HFFc6 (cell line): ENCODE measurements at regions not wholly inside any gene's neighbourhood (a gene's known extent, or its start where the extent isn't known, plus 50 kb on each side); places are given as distances from the start of the nearest gene placed in this dataset.

Experiments
- DNase-seq: peaks from one replicate; pipeline ENCODE4 v3.0.0-alpha.2; 2018
- H3K27ac Mint-ChIP-seq: 2 replicates; pipeline ENCODE4 v1.8.0; 2020; ENCODE audit warnings: mild to moderate bottlenecking, mixed read lengths
- H3K27me3 Mint-ChIP-seq: 2 replicates; pipeline ENCODE4 v1.8.0; 2021; ENCODE audit warnings: mild to moderate bottlenecking, moderate library complexity, mixed read lengths; ENCODE audit not compliant: insufficient read depth
- H3K36me3 Mint-ChIP-seq: 2 replicates; pipeline ENCODE4 v1.8.0; 2021; ENCODE audit warnings: low read depth, mixed read lengths
- H3K4me1 Mint-ChIP-seq: 2 replicates; pipeline ENCODE4 v1.8.0; 2020; ENCODE audit warnings: low read depth, mixed read lengths
- H3K4me3 Mint-ChIP-seq: 2 replicates; pipeline ENCODE4 v1.8.0; 2020; ENCODE audit warnings: mild to moderate bottlenecking, moderate library complexity, mixed read lengths
- H3K9me3 Mint-ChIP-seq: 2 replicates; pipeline ENCODE4 v1.8.0; 2020; ENCODE audit warnings: mild to moderate bottlenecking, mixed read lengths
- TF ChIP-seq, protein P1 (sequence below): fragments of 200-600 bp; sonication (generic); IDR thresholded peaks from 2 replicates; pipeline ENCODE4 v1.5.0; 2021; ENCODE audit warnings: antibody characterized with exemption, mild to moderate bottlenecking

- no peak for DNase-seq
- Mint-ChIP-seq H3K27me3 (peaks cover 9% of the 10 kb centered on the region), H3K36me3 (no peaks in the 10 kb centered on the region), H3K4me3 (no peak overlapping the region), H3K4me1 (no peaks in the 10 kb centered on the region), H3K9me3 (peaks cover 5% of the 10 kb centered on the region; the same call in 1 of the 2 replicates), H3K27ac (no peak overlapping the region)
- TF ChIP-seq, protein P1, sequence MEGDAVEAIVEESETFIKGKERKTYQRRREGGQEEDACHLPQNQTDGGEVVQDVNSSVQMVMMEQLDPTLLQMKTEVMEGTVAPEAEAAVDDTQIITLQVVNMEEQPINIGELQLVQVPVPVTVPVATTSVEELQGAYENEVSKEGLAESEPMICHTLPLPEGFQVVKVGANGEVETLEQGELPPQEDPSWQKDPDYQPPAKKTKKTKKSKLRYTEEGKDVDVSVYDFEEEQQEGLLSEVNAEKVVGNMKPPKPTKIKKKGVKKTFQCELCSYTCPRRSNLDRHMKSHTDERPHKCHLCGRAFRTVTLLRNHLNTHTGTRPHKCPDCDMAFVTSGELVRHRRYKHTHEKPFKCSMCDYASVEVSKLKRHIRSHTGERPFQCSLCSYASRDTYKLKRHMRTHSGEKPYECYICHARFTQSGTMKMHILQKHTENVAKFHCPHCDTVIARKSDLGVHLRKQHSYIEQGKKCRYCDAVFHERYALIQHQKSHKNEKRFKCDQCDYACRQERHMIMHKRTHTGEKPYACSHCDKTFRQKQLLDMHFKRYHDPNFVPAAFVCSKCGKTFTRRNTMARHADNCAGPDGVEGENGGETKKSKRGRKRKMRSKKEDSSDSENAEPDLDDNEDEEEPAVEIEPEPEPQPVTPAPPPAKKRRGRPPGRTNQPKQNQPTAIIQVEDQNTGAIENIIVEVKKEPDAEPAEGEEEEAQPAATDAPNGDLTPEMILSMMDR: no peak
These were observed 133.3 kb downstream of the RAMP3 start for GRCh38 chr7:45290880-45291279.

- Mint-ChIP-seq H3K27ac (no peak overlapping the region), H3K36me3 (no peaks in the 10 kb centered on the region), H3K4me3 (no peak overlapping the region), H3K27me3 (peaks cover 14% of the 10 kb centered on the region), H3K4me1 (no peaks in the 10 kb centered on the region), H3K9me3 (peaks cover 5% of the 10 kb centered on the region; the same call in 1 of the 2 replicates)
- TF ChIP-seq, protein P1: no peak
- no peak for DNase-seq
These were observed 134.9 kb downstream of the RAMP3 start for GRCh38 chr7:45292481-45292880.

DNA sequence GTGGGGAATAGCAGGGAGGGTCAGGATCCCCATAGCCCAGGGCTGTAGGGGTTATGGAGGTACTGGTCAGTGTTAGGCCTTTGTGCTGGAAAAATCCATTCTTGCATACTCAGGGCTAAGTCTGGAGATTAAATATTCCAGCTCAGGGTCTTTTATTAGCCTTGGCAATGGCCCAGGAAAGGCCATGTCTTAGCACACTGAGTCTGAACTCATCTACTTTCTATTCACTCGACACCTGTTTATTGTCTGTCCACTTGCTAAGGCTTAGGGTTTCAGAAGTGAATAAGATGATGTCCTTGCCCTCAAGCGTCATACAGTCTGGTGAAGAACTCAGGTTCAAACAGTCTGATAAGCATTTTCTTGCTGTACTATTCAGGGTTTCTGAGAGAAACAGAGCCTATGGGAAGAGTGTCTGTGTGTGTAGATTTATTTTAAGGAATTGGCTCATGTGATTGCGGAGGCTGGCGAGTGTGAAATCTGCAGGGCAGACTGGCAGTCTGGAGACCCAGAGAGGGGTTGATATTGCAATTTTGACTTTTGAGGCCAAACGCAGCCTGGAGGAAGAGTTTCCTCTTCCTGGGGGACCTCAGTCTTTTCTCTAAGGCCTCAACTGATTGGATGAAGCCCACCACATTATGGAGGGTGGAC is 135.8 kb downstream of the RAMP3 start:
- Mint-ChIP-seq H3K4me1 (no peaks in the 10 kb centered on the region), H3K9me3 (peaks cover 2% of the 10 kb centered on the region; the same call in 1 of the 2 replicates), H3K36me3 (no peaks in the 10 kb centered on the region), H3K27ac (no peak overlapping the region), H3K27me3 (peaks cover 14% of the 10 kb centered on the region), H3K4me3 (no peak overlapping the region)
- no peak for DNase-seq
- TF ChIP-seq, protein P1: no peak

GRCh38 chr7:45294559-45294958 is 137.0 kb downstream of the RAMP3 start:
- Mint-ChIP-seq H3K36me3 (no peaks in the 10 kb centered on the region), H3K27ac (no peak overlapping the region), H3K4me3 (no peak overlapping the region), H3K27me3 (peaks cover 17% of the 10 kb centered on the region), H3K9me3 (no peaks in the 10 kb centered on the region), H3K4me1 (no peaks in the 10 kb centered on the region)
- DNase-seq: no peak
- TF ChIP-seq, protein P1: no peak

GRCh38 chr7:45295222-45295621 is 137.6 kb downstream of the RAMP3 start:
- TF ChIP-seq, protein P1: no peak
- no peak for DNase-seq
- Mint-ChIP-seq H3K4me3 (no peak overlapping the region), H3K27ac (no peak overlapping the region), H3K9me3 (no peaks in the 10 kb centered on the region), H3K36me3 (no peaks in the 10 kb centered on the region), H3K27me3 (peaks cover 17% of the 10 kb centered on the region), H3K4me1 (no peaks in the 10 kb centered on the region)
